Upper lobe of left lung (tissue), 6 donors: ENCODE measurements at regions not wholly inside any gene's neighbourhood (a gene's known extent, or its start where the extent isn't known, plus 50 kb on each side); places are given as distances from the start of the nearest gene placed in this dataset.

ENCODE experiments used
- ATAC-seq, 2 donors: fragments of 200-7000 bp; cut with Tn5 transposase; one replicate each; pipeline ENCODE4 v1.9.1; 2022; ENCODE audit warnings: mild to moderate bottlenecking in 2 of 2, moderate library complexity in 2 of 2; ENCODE audit not compliant: low FRiP score in 2 of 2
- DNase-seq, 2 donors: peaks; one replicate each; pipeline ENCODE4 v3.0.0-alpha.2; 2019 to 2020
- H3K27ac ChIP-seq, 4 donors: fragments of 200-600 bp; sonication (generic); one replicate each; pipeline ENCODE4 v1.5.1; 2016 to 2019
- H3K27me3 ChIP-seq, 4 donors: fragments of 200-600 bp; sonication (generic); one replicate each; pipeline ENCODE4 v1.5.1; 2017 to 2019
- H3K36me3 ChIP-seq, 4 donors: fragments of 200-600 bp; sonication (generic); one replicate each; pipeline ENCODE4 v1.5.1; 2016 to 2019
- H3K4me1 ChIP-seq, 4 donors: fragments of 200-600 bp; sonication (generic); one replicate each; pipeline ENCODE4 v1.5.1; 2018 to 2019
- H3K4me3 ChIP-seq, 4 donors: fragments of 200-600 bp; sonication (generic); one replicate each; pipeline ENCODE4 v1.5.1; 2017 to 2019; ENCODE audit warnings: mild to moderate bottlenecking in 2 of 4, moderate library complexity in 1 of 4
- H3K9me3 ChIP-seq, 4 donors: fragments of 200-600 bp; sonication (generic); one replicate each; pipeline ENCODE4 v1.5.1; 2018 to 2019
- CTCF ChIP-seq, 6 experiments: fragments of 450-650 bp in 4 of 6; fragments of 200-600 bp in 2 of 6; sonication (generic) in 2 of 6; IDR thresholded peaks; one replicate each; pipeline ENCODE4 v1.5.1; 2016 to 2019; ENCODE audit warnings: antibody characterized with exemption in 6 of 6
- EP300 ChIP-seq, 4 donors: sonication (generic); formaldehyde crosslinking; IDR thresholded peaks; one replicate each; pipeline ENCODE4 v1.5.1; 2017; ENCODE audit warnings: antibody characterized with exemption in 4 of 4, control low read depth in 2 of 4
- POLR2A ChIP-seq, 4 donors: fragments of 450-650 bp; IDR thresholded peaks; one replicate each; pipeline ENCODE4 v1.5.1; 2016 to 2017; ENCODE audit warnings: antibody characterized with exemption in 4 of 4, mild to moderate bottlenecking in 2 of 4
- POLR2AphosphoS5 ChIP-seq, 2 donors: sonication (generic); formaldehyde crosslinking; IDR thresholded peaks; one replicate each; pipeline ENCODE4 v1.5.1; 2017; ENCODE audit warnings: antibody characterized with exemption in 2 of 2
- WGBS, 2 donors: methylation state at CpG; one replicate each; pipeline ENCODE4 v1.1.5; 2017 to 2018; 5-methylcytosine and 5-hydroxymethylcytosine counted together
- donor health status: DM: no; HTN: no; CAD: no; lungs with moderate emphysema.
- donor health status: DM: no; HTN: yes; CAD: no; lungs with severe emphysema.

DNA sequence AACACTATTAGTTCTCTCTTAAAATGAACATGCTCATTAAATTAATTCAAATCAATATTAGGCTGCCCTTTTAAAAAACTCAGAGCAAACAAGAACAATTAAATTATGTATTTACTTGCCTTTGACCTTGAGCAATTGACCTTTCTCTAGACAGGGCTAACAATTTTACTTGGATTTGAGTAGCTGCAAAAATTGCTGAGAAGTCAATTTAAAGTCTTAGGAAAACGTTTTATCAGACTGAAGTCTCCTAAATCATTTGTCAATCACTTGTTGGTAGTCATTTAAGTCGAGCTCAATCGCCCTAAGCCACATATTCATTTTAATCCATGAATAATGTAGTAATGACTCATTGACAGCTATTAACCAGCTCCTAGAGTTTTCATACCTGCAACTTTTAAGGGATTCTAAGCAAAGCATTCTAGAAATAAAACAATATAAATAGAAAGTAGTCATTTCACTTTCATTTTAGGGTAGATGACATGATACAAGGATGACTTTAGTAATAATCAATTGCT lies 84.9 kb upstream of the SEC61G start:
- Histone ChIP-seq H3K4me3 (no peak overlapping the region), H3K27ac (no peak overlapping the region), H3K4me1 (peaks cover 0 to 13% (median 6%) of the 10 kb centered on the region in 4 donors), H3K9me3 (no peaks in the 10 kb centered on the region), H3K27me3 (no peaks in the 10 kb centered on the region), H3K36me3 (no peaks in the 10 kb centered on the region)
- ATAC-seq (no peak), DNase-seq (no peak)
- WGBS, 2 donors: 68 to 76% methylated on average over 3 of the region's 3 CpGs
- TF ChIP-seq POLR2AphosphoS5 (IDR thresholded peaks at IDR 0.05): no peak
- no peak for TF ChIP-seq EP300 (IDR thresholded peaks at IDR 0.05)
- no peak for TF ChIP-seq CTCF (IDR thresholded peaks at IDR 0.05)
- TF ChIP-seq POLR2A (IDR thresholded peaks at IDR 0.05): no peak

- H3K27me3 ChIP-seq: no peaks in the 10 kb centered on the region
- no peak overlapping the region for H3K27ac ChIP-seq
- peaks cover 0 to 3% (median 0%) of the 10 kb centered on the region in 4 donors for H3K9me3 ChIP-seq
- no peak for DNase-seq
- H3K36me3 ChIP-seq: no peaks in the 10 kb centered on the region
- peaks cover 0 to 6% (median 2%) of the 10 kb centered on the region in 4 donors for H3K4me1 ChIP-seq
- H3K4me3 ChIP-seq: no peak overlapping the region
- no peak for ATAC-seq
- TF ChIP-seq POLR2A (IDR thresholded peaks at IDR 0.05) (no peak), EP300 (IDR thresholded peaks at IDR 0.05) (no peak), POLR2AphosphoS5 (IDR thresholded peaks at IDR 0.05) (no peak), CTCF (IDR thresholded peaks at IDR 0.05) (no peak)
Observed at GRCh38 chr7:54846273-54846672, 87.3 kb upstream of the SEC61G start.

GRCh38 chr7:54847921-54848320 lies 88.9 kb upstream of the SEC61G start:
- no peaks in the 10 kb centered on the region for H3K27me3 ChIP-seq
- peaks cover 0 to 3% (median 0%) of the 10 kb centered on the region in 4 donors for H3K9me3 ChIP-seq
- no peak overlapping the region for H3K27ac ChIP-seq
- H3K4me3 ChIP-seq: no peak overlapping the region
- 60 to 67% methylated on average over 1 of the region's 1 CpG for WGBS, 2 donors
- DNase-seq (no peak), ATAC-seq (no peak)
- no peak for TF ChIP-seq EP300 (IDR thresholded peaks at IDR 0.05)
- no peak for TF ChIP-seq POLR2A (IDR thresholded peaks at IDR 0.05)
- TF ChIP-seq CTCF (IDR thresholded peaks at IDR 0.05): no peak
- TF ChIP-seq POLR2AphosphoS5 (IDR thresholded peaks at IDR 0.05): no peak
- no peaks in the 10 kb centered on the region for H3K4me1 ChIP-seq
- no peaks in the 10 kb centered on the region for H3K36me3 ChIP-seq

GRCh38 chr7:54856856-54857255 lies 97.8 kb upstream of the SEC61G start:
- ATAC-seq (no peak), DNase-seq (no peak)
- WGBS, 2 donors: 61 to 88% methylated on average over 1 of the region's 1 CpG

More at GRCh38 chr7:54856856-54857255, 97.8 kb upstream of the SEC61G start:
- H3K4me3 ChIP-seq: no peak overlapping the region
- H3K27ac ChIP-seq: no peak overlapping the region
- H3K27me3 ChIP-seq: no peaks in the 10 kb centered on the region
- no peaks in the 10 kb centered on the region for H3K9me3 ChIP-seq
- H3K4me1 ChIP-seq: peaks cover 0 to 7% (median 0%) of the 10 kb centered on the region in 4 donors
- no peaks in the 10 kb centered on the region for H3K36me3 ChIP-seq
- no peak for TF ChIP-seq CTCF (IDR thresholded peaks at IDR 0.05)
- no peak for TF ChIP-seq POLR2A (IDR thresholded peaks at IDR 0.05)
- TF ChIP-seq POLR2AphosphoS5 (IDR thresholded peaks at IDR 0.05): no peak
